Brain microvascular endothelial cell (primary cell): ENCODE measurements at regions not wholly inside any gene's neighbourhood (a gene's known extent, or its start where the extent isn't known, plus 50 kb on each side); places are given as distances from the start of the nearest gene placed in this dataset.

Experiments used
- DNase-seq: peaks from one replicate; pipeline ENCODE4 v3.0.0-alpha.2; 2020
- H3K27ac ChIP-seq: fragments of 250-450 bp; sonication (Bioruptor Pico); 2 replicates; pipeline ENCODE4 v1.5.1; 2020; ENCODE audit warnings: mild to moderate bottlenecking, moderate library complexity
- H3K27me3 ChIP-seq: fragments of 250-450 bp; sonication (Bioruptor Pico); replicated peaks from 2 replicates; pipeline ENCODE4 v1.5.1; 2020; ENCODE audit warnings: mild to moderate bottlenecking
- H3K36me3 ChIP-seq: fragments of 250-450 bp; sonication (Bioruptor Pico); replicated peaks from 2 replicates; pipeline ENCODE4 v1.5.1; 2020; ENCODE audit warnings: mild to moderate bottlenecking
- H3K4me3 ChIP-seq: 2 replicates; pipeline ENCODE4 v1.5.1; 2011; ENCODE audit warnings: low read depth, mild to moderate bottlenecking, control low read depth, low read length, moderate library complexity
- in situ Hi-C: cut with HindIII; loops from 2 replicates; pipeline ENCODE4 v1.10.0; 2017; ENCODE audit warnings: low sequenced_read_pairs, low pct_ligation_motif_present
- TF ChIP-seq, protein P1 (sequence below): IDR thresholded peaks from 2 replicates; pipeline ENCODE4 v1.5.1; 2011; ENCODE audit warnings: low read depth, mild to moderate bottlenecking, moderate library complexity, low read length, control low read depth, inconsistent platforms; ENCODE audit errors: missing control alignments

DNA sequence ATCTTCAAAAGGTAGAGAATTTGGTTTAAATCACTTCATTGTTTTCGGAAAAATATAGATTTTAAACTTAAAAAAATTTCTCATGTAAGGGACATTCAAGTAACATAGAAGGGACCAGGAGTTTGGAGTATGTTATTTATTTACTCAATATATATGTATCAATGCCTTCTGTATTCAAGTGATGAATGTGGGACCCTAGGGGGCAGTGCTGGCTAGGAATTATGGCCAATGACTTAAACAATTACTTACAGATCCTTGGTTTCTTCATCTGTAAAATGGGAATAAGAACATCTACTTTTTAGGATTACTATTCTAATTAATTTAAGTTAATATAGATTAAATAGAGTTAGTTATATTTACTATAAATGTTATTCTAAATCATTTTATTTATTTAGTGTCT is 886.3 kb upstream of the RBFOX1 start:
- Histone ChIP-seq H3K36me3 (no peaks in the 10 kb centered on the region), H3K27me3 (no peaks in the 10 kb centered on the region), H3K4me3 (no peak overlapping the region), H3K27ac (no peak overlapping the region)
- in situ Hi-C loops: no loop called here
- no peak for DNase-seq
- TF ChIP-seq, protein P1, sequence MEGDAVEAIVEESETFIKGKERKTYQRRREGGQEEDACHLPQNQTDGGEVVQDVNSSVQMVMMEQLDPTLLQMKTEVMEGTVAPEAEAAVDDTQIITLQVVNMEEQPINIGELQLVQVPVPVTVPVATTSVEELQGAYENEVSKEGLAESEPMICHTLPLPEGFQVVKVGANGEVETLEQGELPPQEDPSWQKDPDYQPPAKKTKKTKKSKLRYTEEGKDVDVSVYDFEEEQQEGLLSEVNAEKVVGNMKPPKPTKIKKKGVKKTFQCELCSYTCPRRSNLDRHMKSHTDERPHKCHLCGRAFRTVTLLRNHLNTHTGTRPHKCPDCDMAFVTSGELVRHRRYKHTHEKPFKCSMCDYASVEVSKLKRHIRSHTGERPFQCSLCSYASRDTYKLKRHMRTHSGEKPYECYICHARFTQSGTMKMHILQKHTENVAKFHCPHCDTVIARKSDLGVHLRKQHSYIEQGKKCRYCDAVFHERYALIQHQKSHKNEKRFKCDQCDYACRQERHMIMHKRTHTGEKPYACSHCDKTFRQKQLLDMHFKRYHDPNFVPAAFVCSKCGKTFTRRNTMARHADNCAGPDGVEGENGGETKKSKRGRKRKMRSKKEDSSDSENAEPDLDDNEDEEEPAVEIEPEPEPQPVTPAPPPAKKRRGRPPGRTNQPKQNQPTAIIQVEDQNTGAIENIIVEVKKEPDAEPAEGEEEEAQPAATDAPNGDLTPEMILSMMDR: no peak

DNA sequence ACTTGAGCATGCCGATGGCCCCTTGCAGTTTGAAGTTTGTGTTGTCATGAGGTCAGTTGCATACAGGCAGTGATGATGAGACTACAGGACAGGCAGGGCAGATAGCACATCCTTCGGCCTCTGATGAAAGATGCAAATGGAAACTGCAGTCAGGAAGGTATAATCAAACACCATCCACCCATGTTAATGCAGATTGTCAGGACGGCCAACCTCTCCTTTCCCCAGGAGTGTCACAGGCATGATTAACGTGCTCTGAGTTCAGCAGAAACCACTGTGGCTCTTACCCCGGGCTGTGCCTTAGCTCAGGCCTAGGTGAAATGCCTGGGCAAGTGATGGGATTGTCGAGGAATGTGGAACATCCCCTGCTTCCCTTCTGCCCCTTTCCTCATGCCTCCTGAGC is 893.5 kb upstream of the RBFOX1 start:
- no peak for DNase-seq
- Histone ChIP-seq H3K4me3 (no peak overlapping the region), H3K27ac (no peak overlapping the region), H3K27me3 (no peaks in the 10 kb centered on the region), H3K36me3 (no peaks in the 10 kb centered on the region)
- TF ChIP-seq, protein P1: no peak
- in situ Hi-C loops: no loop called here

DNA sequence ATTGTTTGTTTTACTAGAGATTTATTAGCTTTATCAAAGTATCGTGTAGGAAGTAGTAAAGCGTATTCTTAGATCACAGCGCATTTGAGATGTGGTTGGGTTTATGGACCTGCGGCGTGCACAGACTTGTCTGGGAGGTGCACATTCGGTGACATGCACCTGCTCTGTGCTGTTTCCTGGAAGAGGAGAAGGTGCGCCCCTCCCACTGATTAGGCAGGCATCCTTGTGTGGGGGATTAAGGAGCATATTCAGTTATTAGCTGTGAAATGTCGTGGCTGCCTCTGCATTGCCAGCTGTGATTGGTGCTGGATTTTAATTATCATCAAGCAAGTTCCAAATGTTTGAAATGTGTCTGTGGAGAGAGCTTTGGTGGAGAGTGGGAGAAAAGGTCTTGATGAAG is 903.8 kb upstream of the RBFOX1 start:
- in situ Hi-C loops: no loop called here

DNA sequence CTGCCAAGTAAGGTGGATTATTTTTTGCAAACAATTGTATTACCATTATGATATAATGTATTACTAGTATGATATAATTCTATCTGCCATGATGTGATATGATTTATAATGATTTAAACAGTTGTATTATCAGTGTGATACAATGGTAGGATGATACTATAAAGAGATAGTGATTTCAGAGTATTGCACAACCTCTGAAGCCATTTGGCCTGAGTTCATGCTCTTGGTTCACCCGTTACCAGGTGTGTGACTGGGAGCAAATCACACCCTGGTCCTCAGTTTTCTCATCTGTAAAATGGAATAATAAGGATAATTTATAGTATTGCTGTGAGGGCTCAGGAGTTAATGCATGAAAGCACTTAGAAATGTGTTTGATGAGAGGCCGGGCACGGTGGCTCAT is 905.0 kb upstream of the RBFOX1 start:
- TF ChIP-seq, protein P1: no peak
- no peak overlapping the region for H3K4me3 ChIP-seq
- H3K27ac ChIP-seq: no peak overlapping the region
- no peaks in the 10 kb centered on the region for H3K27me3 ChIP-seq
- in situ Hi-C loops: no loop called here
- no peak for DNase-seq
- no peaks in the 10 kb centered on the region for H3K36me3 ChIP-seq

More for the DNA sequence above, 903.8 kb upstream of the RBFOX1 start:
- TF ChIP-seq, protein P1: no peak
- no peaks in the 10 kb centered on the region for H3K27me3 ChIP-seq
- no peak overlapping the region for H3K4me3 ChIP-seq
- H3K36me3 ChIP-seq: no peaks in the 10 kb centered on the region
- no peak overlapping the region for H3K27ac ChIP-seq
- DNase-seq: no peak

DNA sequence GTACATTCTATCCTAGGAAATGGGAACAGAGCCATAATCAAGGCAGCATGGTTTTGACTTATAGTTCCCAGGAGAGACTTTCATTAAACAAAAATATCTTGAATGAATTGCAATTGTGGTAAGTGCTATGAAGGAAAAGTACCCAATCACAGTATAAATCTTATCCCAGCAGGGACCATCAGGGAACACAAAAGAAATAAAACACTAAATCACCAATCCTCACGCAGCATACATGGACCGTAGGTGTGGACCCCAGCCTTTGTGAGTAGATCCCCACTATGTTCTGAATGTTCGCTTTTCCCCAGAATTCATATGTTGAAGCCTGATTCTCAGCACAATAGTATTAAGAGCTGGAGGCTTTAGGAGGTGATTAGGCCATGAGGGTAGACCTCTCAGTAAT is 925.0 kb upstream of the RBFOX1 start:
- in situ Hi-C loops: no loop called here
- Histone ChIP-seq H3K4me3 (no peak overlapping the region), H3K36me3 (no peaks in the 10 kb centered on the region), H3K27ac (no peak overlapping the region), H3K27me3 (no peaks in the 10 kb centered on the region)
- TF ChIP-seq, protein P1: no peak
- no peak for DNase-seq

DNA sequence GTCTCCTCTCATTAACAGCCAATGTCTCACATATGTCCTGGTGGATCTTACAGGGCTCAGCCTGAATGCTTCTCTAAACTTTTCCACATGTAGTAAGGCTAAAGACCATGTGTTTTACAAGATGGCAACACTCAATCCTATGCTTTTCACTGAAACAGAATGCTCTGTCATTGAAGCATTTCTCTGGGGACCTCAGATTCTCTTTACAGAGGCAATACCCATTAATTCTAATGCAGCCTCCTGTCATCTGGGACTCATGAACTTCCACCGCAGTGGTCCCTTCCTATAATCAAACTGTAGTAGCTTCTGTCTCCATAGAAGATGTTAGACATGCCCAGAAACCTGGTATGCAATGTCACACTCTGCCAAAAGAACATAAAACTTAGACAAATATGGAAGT is 926.6 kb upstream of the RBFOX1 start:
- no peak overlapping the region for H3K27ac ChIP-seq
- no peaks in the 10 kb centered on the region for H3K27me3 ChIP-seq
- H3K4me3 ChIP-seq: no peak overlapping the region
- in situ Hi-C loops: no loop called here
- no peaks in the 10 kb centered on the region for H3K36me3 ChIP-seq
- TF ChIP-seq, protein P1: no peak
- DNase-seq: no peak
